ENCODE measurements at regions not wholly inside any gene's neighbourhood (a gene's known extent, or its start where the extent isn't known, plus 50 kb on each side); places are given as distances from the start of the nearest gene placed in this dataset.

GRCh38 chr3:193767353-193768069, 174.5 kb downstream of the OPA1 start:
- TF ChIP-seq CTCF (IDR thresholded peaks at IDR 0.05; ENCODE audit: borderline replicate concordance, extremely low read depth, low read length, poor library complexity, severe bottlenecking), result no peak
- TF ChIP-seq EZH2 (IDR thresholded peaks at IDR 0.05; ENCODE audit: borderline replicate concordance, low read depth, low read length, severe bottlenecking), result no peak
